GM21360 (cell line): ENCODE measurements at regions not wholly inside any gene's neighbourhood (a gene's known extent, or its start where the extent isn't known, plus 50 kb on each side); places are given as distances from the start of the nearest gene placed in this dataset.
"Not testable (repeated sequence)": the region's sequence is repeated elsewhere in the genome, so short reads cannot be mapped to it uniquely, and the experiment has no call there.

Experiments
- ATAC-seq: cut with Tn5 transposase; IDR thresholded peaks from one replicate; pipeline ENCODE4 v1.9.1; 2021; ENCODE audit warnings: mild to moderate bottlenecking, moderate library complexity; ENCODE audit not compliant: unreplicated experiment

- no peak for ATAC-seq
Measured at GRCh38 chr2:52629944-52630343, 1137.7 kb upstream of the CHAC2 start.

- ATAC-seq: no peak
Measured at GRCh38 chr2:52629531-52629930, 1138.1 kb upstream of the CHAC2 start.

- no peak for ATAC-seq
Measured at GRCh38 chr2:52622266-52622665, 1145.3 kb upstream of the CHAC2 start.

- no peak for ATAC-seq
Measured at GRCh38 chr2:52613064-52613463, 1154.5 kb upstream of the CHAC2 start.

- ATAC-seq: no peak
Measured at GRCh38 chr2:52611759-52612158, 1155.8 kb upstream of the CHAC2 start.

- no peak for ATAC-seq
Measured at GRCh38 chr2:52608030-52608429, 1159.6 kb upstream of the CHAC2 start.

GRCh38 chr2:52597346-52597745 is 1170.3 kb upstream of the CHAC2 start:
- ATAC-seq: no peak

GRCh38 chr2:52594026-52594425 is 1173.6 kb upstream of the CHAC2 start:
- no peak for ATAC-seq

- not testable (repeated sequence) for ATAC-seq
Measured at GRCh38 chr2:52584071-52584470, 1183.5 kb upstream of the CHAC2 start.

GRCh38 chr2:52572469-52572894 is 1195.1 kb upstream of the CHAC2 start:
- no peak for ATAC-seq

GRCh38 chr2:52571380-52572347 is 1195.9 kb upstream of the CHAC2 start:
- ATAC-seq: no peak

- no peak for ATAC-seq
Measured at GRCh38 chr2:52570716-52571115, 1196.9 kb upstream of the CHAC2 start.

- ATAC-seq: no peak
Measured at GRCh38 chr2:52563151-52563550, 1204.5 kb upstream of the CHAC2 start.

GRCh38 chr2:52558265-52558664 is 1209.3 kb upstream of the CHAC2 start:
- no peak for ATAC-seq

- no peak for ATAC-seq
Measured at GRCh38 chr2:52542297-52542696, 1225.3 kb upstream of the CHAC2 start.

- no peak for ATAC-seq
Measured at GRCh38 chr2:52539026-52539970, 1228.3 kb upstream of the CHAC2 start.

GRCh38 chr2:52537588-52537987 is 1230.0 kb upstream of the CHAC2 start:
- no peak for ATAC-seq

GRCh38 chr2:52536929-52537460 is 1230.6 kb upstream of the CHAC2 start:
- no peak for ATAC-seq

GRCh38 chr2:52532956-52533355 is 1234.6 kb upstream of the CHAC2 start:
- no peak for ATAC-seq

- ATAC-seq: no peak
Measured at GRCh38 chr2:52526735-52527134, 1240.9 kb upstream of the CHAC2 start.

- no peak for ATAC-seq
Measured at GRCh38 chr2:52520644-52521043, 1247.0 kb upstream of the CHAC2 start.
